Keratinocyte (primary cell): ENCODE measurements at regions not wholly inside any gene's neighbourhood (a gene's known extent, or its start where the extent isn't known, plus 50 kb on each side); places are given as distances from the start of the nearest gene placed in this dataset.

Experiments
- DNase-seq: peaks from one replicate; pipeline ENCODE4 v3.0.0-alpha.2; 2011; ENCODE audit warnings: low read depth, missing footprints, low spot score
- FAIRE-seq: peaks from 2 replicates; lab custom pipeline; 2011; peaks lifted over from hg19 to GRCh38; lab: Jason Lieb, UNC
- H2AFZ ChIP-seq: 2 replicates; pipeline ENCODE4 v1.6.0; 2012; ENCODE audit warnings: low read length, control low read depth, inconsistent platforms; ENCODE audit not compliant: control insufficient read depth
- H3K27ac ChIP-seq: 2 replicates; pipeline ENCODE4 v1.5.1; 2011; ENCODE audit warnings: low read length; ENCODE audit not compliant: control insufficient read depth, insufficient read depth
- H3K27me3 ChIP-seq: 3 replicates; pipeline ENCODE4 v1.6.0; 2011; ENCODE audit warnings: low read length; ENCODE audit not compliant: control insufficient read depth, insufficient read depth; ENCODE audit errors: extremely low read depth
- H3K36me3 ChIP-seq, 2 experiments: 2 replicates in 1 of 2; 3 replicates in 1 of 2; pipeline ENCODE4 v1.5.1; 2011; ENCODE audit warnings: low read length in 2 of 2, mild to moderate bottlenecking in 1 of 2; ENCODE audit not compliant: control insufficient read depth in 2 of 2, insufficient read depth in 2 of 2; ENCODE audit errors: extremely low read depth in 1 of 2
- H3K4me1 ChIP-seq: 3 replicates; pipeline ENCODE4 v1.5.1; 2011; ENCODE audit warnings: low read length; ENCODE audit not compliant: control insufficient read depth, insufficient read depth; ENCODE audit errors: extremely low read depth
- H3K4me2 ChIP-seq: 3 replicates; pipeline ENCODE4 v1.6.0; 2011; ENCODE audit warnings: low read depth, low read length; ENCODE audit not compliant: control insufficient read depth, insufficient read depth; ENCODE audit errors: extremely low read depth
- H3K4me3 ChIP-seq, 3 experiments: fragments of 200-600 bp in 1 of 3; sonication (generic) in 1 of 3; 2 replicates in 2 of 3; 3 replicates in 1 of 3; pipeline ENCODE4 v1.5.1; 2011 to 2016; ENCODE audit warnings: low read length in 3 of 3, mild to moderate bottlenecking in 3 of 3, control low read depth in 2 of 3, inconsistent platforms in 1 of 3, low read depth in 1 of 3, mixed read lengths in 1 of 3, mixed run types in 1 of 3, moderate library complexity in 1 of 3; ENCODE audit not compliant: control insufficient read depth in 2 of 3, insufficient read depth in 2 of 3; ENCODE audit errors: extremely low read depth in 1 of 3
- H3K79me2 ChIP-seq: 2 replicates; pipeline ENCODE4 v1.6.0; 2012; ENCODE audit warnings: low read length; ENCODE audit not compliant: control insufficient read depth, insufficient read depth
- H3K9ac ChIP-seq: 3 replicates; pipeline ENCODE4 v1.6.0; 2011; ENCODE audit warnings: low read length; ENCODE audit not compliant: control insufficient read depth, insufficient read depth; ENCODE audit errors: extremely low read depth
- H3K9me1 ChIP-seq: 3 replicates; pipeline ENCODE4 v1.6.0; 2011; ENCODE audit warnings: low read length; ENCODE audit not compliant: control insufficient read depth, insufficient read depth; ENCODE audit errors: extremely low read depth
- H3K9me3 ChIP-seq: 2 replicates; pipeline ENCODE4 v1.5.1; 2012; ENCODE audit warnings: low read depth, low read length; ENCODE audit not compliant: control insufficient read depth
- H4K20me1 ChIP-seq: 3 replicates; pipeline ENCODE4 v1.6.0; 2011; ENCODE audit warnings: low read length; ENCODE audit not compliant: control insufficient read depth, insufficient read depth; ENCODE audit errors: extremely low read depth
- EZH2 ChIP-seq: IDR thresholded peaks from one replicate; pipeline ENCODE4 v1.6.1; 2012; ENCODE audit warnings: inconsistent platforms, mild to moderate bottlenecking, low read length, moderate library complexity
- dilution Hi-C: fragments of 300-500 bp; cut with MboI; formaldehyde crosslinking; loops from one replicate; pipeline ENCODE4 v1.7.0; 2020; ENCODE audit warnings: low sequenced_read_pairs; ENCODE audit not compliant: extremely low pct_ligation_motif_present
- TF ChIP-seq, protein P1 (sequence below), 3 experiments: IDR thresholded peaks in 1 of 3; conservative IDR thresholded peaks in 1 of 3; optimal IDR thresholded peaks in 1 of 3; 2 replicates in 2 of 3; 3 replicates in 1 of 3; pipeline versions ENCODE3 to v1.5.1; 2011; ENCODE audit warnings: low read length in 3 of 3, mild to moderate bottlenecking in 3 of 3, moderate library complexity in 2 of 3, control low read depth in 1 of 3, inconsistent platforms in 1 of 3; ENCODE audit not compliant: insufficient read depth in 2 of 3; ENCODE audit errors: extremely low read depth in 1 of 3

DNA sequence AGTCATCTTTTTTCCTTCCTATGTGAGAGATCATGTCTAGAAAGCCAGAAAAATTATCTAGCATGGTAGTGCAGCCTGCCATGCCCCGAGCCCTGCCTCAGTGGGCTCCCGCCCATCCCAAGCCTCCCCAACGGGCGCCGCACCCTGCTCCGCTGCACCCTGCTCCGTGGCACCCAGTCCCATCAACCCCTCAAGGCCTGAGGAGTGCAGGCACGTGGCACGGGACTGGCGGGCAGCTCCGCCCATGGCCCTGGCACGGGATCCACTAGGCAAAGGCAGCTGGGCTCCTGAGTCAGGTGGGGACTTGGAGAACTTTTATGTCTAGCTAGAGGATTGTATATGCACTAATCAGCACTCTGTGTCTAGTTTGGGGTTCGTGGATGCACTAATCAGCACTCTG is 83.4 kb upstream of the COL3A1 start:
- no peaks in the 10 kb centered on the region for H4K20me1 ChIP-seq
- H3K27ac ChIP-seq, result no peak overlapping the region
- H3K4me2 ChIP-seq, result no peak overlapping the region
- no peaks in the 10 kb centered on the region for H3K36me3 ChIP-seq
- DNase-seq (no peak), FAIRE-seq (no peak)
- dilution Hi-C loops, result no loop called here
- H3K27me3 ChIP-seq, result no peaks in the 10 kb centered on the region
- no peaks in the 10 kb centered on the region for H3K9me3 ChIP-seq
- no peaks in the 10 kb centered on the region for H3K9me1 ChIP-seq
- TF ChIP-seq, protein P1, sequence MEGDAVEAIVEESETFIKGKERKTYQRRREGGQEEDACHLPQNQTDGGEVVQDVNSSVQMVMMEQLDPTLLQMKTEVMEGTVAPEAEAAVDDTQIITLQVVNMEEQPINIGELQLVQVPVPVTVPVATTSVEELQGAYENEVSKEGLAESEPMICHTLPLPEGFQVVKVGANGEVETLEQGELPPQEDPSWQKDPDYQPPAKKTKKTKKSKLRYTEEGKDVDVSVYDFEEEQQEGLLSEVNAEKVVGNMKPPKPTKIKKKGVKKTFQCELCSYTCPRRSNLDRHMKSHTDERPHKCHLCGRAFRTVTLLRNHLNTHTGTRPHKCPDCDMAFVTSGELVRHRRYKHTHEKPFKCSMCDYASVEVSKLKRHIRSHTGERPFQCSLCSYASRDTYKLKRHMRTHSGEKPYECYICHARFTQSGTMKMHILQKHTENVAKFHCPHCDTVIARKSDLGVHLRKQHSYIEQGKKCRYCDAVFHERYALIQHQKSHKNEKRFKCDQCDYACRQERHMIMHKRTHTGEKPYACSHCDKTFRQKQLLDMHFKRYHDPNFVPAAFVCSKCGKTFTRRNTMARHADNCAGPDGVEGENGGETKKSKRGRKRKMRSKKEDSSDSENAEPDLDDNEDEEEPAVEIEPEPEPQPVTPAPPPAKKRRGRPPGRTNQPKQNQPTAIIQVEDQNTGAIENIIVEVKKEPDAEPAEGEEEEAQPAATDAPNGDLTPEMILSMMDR (optimal IDR thresholded peaks at IDR 0.05 in 1 of 3, IDR thresholded peaks at IDR 0.05 in 1 of 3, conservative IDR thresholded peaks at IDR 0.05 in 1 of 3; ENCODE audit: extremely low read depth in 1 of 3, insufficient read depth in 2 of 3, low read length in 3 of 3), result no peak
- TF ChIP-seq EZH2, result no peak
- H3K9ac ChIP-seq, result no peak overlapping the region
- no peaks in the 10 kb centered on the region for H3K4me1 ChIP-seq
- H2AFZ ChIP-seq, result no peak overlapping the region
- no peaks in the 10 kb centered on the region for H3K79me2 ChIP-seq
- no peak overlapping the region for H3K4me3 ChIP-seq

DNA sequence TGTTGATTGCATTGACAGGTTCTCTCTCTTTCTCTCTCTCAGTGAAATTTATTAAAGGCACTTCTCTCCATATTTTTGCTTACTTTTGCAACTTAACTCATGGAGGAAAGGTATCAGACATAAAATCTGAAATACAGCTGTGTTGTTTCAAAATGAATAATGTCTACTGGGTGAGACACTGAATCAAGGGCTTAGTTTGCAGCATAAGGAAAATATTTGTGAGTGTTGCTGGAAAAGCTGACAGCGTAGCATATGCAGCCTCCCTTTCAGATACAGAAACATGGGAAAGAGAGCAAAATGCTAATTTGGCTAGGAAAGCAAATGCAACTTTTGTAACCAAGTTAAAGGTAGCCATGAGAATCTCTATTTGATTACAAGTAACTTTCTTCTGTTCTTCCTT is 81.5 kb upstream of the COL3A1 start:
- H3K36me3 ChIP-seq, result no peaks in the 10 kb centered on the region
- dilution Hi-C loops, result no loop called here
- no peak overlapping the region for H3K4me3 ChIP-seq
- no peaks in the 10 kb centered on the region for H3K9me1 ChIP-seq
- FAIRE-seq (no peak), DNase-seq (no peak)
- H3K9ac ChIP-seq, result no peak overlapping the region
- H3K79me2 ChIP-seq, result no peaks in the 10 kb centered on the region
- no peaks in the 10 kb centered on the region for H3K9me3 ChIP-seq
- no peaks in the 10 kb centered on the region for H3K4me1 ChIP-seq
- no peak overlapping the region for H3K4me2 ChIP-seq
- H3K27ac ChIP-seq, result no peak overlapping the region
- no peak overlapping the region for H2AFZ ChIP-seq
- no peaks in the 10 kb centered on the region for H4K20me1 ChIP-seq
- TF ChIP-seq, protein P1 (optimal IDR thresholded peaks at IDR 0.05 in 1 of 3, IDR thresholded peaks at IDR 0.05 in 1 of 3, conservative IDR thresholded peaks at IDR 0.05 in 1 of 3; ENCODE audit: extremely low read depth in 1 of 3, insufficient read depth in 2 of 3, low read length in 3 of 3), result no peak
- no peak for TF ChIP-seq EZH2
- H3K27me3 ChIP-seq, result no peaks in the 10 kb centered on the region
